ENCODE measurements at regions not wholly inside any gene's neighbourhood (a gene's known extent, or its start where the extent isn't known, plus 50 kb on each side); places are given as distances from the start of the nearest gene placed in this dataset.
"Not testable (repeated sequence)": the region's sequence is repeated elsewhere in the genome, so short reads cannot be mapped to it uniquely, and the experiment has no call there.

DNA sequence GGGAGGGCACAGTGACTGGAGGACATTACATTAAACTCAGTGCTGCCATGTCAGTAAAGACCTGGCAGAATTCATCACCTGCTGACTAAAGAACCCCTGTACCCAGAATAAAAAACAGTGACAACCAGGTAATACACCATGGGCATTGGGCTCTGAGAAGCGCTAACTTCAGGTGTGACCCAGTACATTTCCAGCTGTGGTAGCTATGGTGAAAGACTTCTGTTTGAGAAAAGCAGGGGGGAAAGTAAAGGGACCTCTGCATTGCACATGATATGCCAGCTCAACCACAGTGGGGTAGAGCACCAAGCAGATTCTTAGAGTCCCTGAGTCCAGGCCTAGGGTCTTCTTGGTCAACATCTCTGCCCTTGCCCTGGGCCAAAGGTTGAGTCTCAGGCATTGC is 578.6 kb downstream of the TSPY10 start:
- TF ChIP-seq, protein P1, sequence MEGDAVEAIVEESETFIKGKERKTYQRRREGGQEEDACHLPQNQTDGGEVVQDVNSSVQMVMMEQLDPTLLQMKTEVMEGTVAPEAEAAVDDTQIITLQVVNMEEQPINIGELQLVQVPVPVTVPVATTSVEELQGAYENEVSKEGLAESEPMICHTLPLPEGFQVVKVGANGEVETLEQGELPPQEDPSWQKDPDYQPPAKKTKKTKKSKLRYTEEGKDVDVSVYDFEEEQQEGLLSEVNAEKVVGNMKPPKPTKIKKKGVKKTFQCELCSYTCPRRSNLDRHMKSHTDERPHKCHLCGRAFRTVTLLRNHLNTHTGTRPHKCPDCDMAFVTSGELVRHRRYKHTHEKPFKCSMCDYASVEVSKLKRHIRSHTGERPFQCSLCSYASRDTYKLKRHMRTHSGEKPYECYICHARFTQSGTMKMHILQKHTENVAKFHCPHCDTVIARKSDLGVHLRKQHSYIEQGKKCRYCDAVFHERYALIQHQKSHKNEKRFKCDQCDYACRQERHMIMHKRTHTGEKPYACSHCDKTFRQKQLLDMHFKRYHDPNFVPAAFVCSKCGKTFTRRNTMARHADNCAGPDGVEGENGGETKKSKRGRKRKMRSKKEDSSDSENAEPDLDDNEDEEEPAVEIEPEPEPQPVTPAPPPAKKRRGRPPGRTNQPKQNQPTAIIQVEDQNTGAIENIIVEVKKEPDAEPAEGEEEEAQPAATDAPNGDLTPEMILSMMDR (conservative IDR thresholded peaks at IDR 0.05; ENCODE audit: low read depth in 2 of 2), result not testable (repeated sequence)
- not testable (repeated sequence) for TF ChIP-seq JUNB (IDR thresholded peaks at IDR 0.05; ENCODE audit: unreplicated experiment); POLR2AphosphoS5 (IDR thresholded peaks at IDR 0.05; ENCODE audit: low read depth)

Measured in GM23338 (cell line).